GM12891 (cell line): ENCODE measurements at regions not wholly inside any gene's neighbourhood (a gene's known extent, or its start where the extent isn't known, plus 50 kb on each side); places are given as distances from the start of the nearest gene placed in this dataset.

Source experiments
- DNase-seq: peaks from one replicate; pipeline ENCODE4 v3.0.0; 2011; ENCODE audit warnings: low spot score; ENCODE audit not compliant: insufficient read length
- FAIRE-seq: peaks from 2 replicates; lab custom pipeline; 2011; peaks lifted over from hg19 to GRCh38; lab: Jason Lieb, UNC
- PAX5 ChIP-seq: IDR thresholded peaks from 2 replicates; pipeline ENCODE4 v1.6.1; 2011; ENCODE audit warnings: low read length, moderate library complexity, mild to moderate bottlenecking; ENCODE audit not compliant: insufficient read depth, severe bottlenecking
- POLR2A ChIP-seq: IDR thresholded peaks from 2 replicates; pipeline ENCODE4 v1.6.1; 2011; ENCODE audit warnings: low read depth, low read length, control low read depth
- POLR2AphosphoS5 ChIP-seq: IDR thresholded peaks from 2 replicates; pipeline ENCODE4 v1.6.1; 2011; ENCODE audit warnings: low read depth, low read length, control low read depth
- POU2F2 ChIP-seq: IDR thresholded peaks from 2 replicates; pipeline ENCODE4 v1.6.1; 2011; ENCODE audit warnings: low read depth, mild to moderate bottlenecking, control low read depth, low read length, moderate library complexity
- SPI1 ChIP-seq: IDR thresholded peaks from 2 replicates; pipeline ENCODE4 v1.6.1; 2011; ENCODE audit warnings: low read depth, low read length, control low read depth
- TAF1 ChIP-seq: IDR thresholded peaks from 2 replicates; pipeline ENCODE4 v1.6.1; 2011; ENCODE audit warnings: low read depth, low read length, control low read depth

DNA sequence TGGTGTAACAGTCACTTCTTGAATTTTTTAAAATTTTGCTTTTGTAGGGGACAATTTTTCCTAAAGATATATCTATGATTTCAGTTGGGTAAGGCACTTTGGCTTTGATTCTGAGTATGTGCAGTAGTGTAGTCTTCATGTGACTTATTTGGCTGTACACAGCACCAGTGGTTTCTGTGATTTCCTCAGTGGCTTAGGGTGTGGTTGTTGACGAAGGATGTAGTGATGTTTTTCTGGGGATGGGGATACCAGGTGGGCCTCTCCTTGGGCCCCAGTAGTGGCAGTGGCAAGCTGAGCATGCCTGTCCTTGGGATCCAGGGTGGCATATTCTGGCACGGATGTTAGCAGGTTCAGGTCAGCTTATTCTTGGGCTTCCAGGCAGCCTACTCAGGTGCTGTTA is 364.9 kb upstream of the CADM1 start:
- DNase-seq (no peak), FAIRE-seq (no peak)
- no peak for TF ChIP-seq POLR2A
- TF ChIP-seq SPI1: no peak
- TF ChIP-seq POU2F2: no peak
- TF ChIP-seq TAF1: no peak
- TF ChIP-seq PAX5: no peak
- TF ChIP-seq POLR2AphosphoS5: no peak

GRCh38 chr11:115860246-115860645 is 356.0 kb upstream of the CADM1 start:
- no peak for FAIRE-seq
- no peak for TF ChIP-seq SPI1
- TF ChIP-seq TAF1: no peak
- no peak for TF ChIP-seq POLR2A
- TF ChIP-seq PAX5: no peak
- no peak for TF ChIP-seq POU2F2
- TF ChIP-seq POLR2AphosphoS5: no peak
- DNase-seq: no peak

GRCh38 chr11:115848611-115849010 is 344.4 kb upstream of the CADM1 start:
- no peak for FAIRE-seq
- TF ChIP-seq TAF1 (no peak), POLR2AphosphoS5 (no peak), POU2F2 (no peak), PAX5 (no peak), SPI1 (no peak), POLR2A (no peak)
- no peak for DNase-seq

DNA sequence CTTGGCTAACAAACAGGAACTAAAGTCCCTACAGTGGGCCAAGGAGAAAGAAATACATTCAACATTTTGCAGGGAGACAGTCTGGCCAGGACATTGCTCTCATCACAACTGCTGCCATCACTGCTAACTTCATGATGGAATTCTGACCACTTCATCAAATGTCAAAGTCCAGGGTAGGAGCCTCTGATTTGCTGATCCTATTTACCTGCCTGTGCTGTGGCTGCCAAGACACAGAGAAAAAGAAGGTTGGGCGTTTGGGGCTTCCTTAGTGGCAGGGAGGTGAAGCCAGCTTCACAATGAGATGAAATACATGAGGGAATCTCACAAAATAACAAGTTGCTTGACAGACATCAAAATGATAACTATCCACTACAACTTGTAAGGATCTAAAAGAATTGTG is 343.9 kb upstream of the CADM1 start:
- FAIRE-seq: no peak
- TF ChIP-seq SPI1 (no peak), POLR2AphosphoS5 (no peak), PAX5 (no peak), POU2F2 (no peak), TAF1 (no peak), POLR2A (no peak)
- no peak for DNase-seq

- FAIRE-seq (no peak), DNase-seq (no peak)
- TF ChIP-seq TAF1: no peak
- no peak for TF ChIP-seq POU2F2
- no peak for TF ChIP-seq POLR2A
- no peak for TF ChIP-seq POLR2AphosphoS5
- TF ChIP-seq SPI1: no peak
- TF ChIP-seq PAX5: no peak
Observed at GRCh38 chr11:115845872-115846271, 341.7 kb upstream of the CADM1 start.

- FAIRE-seq (no peak), DNase-seq (no peak)
- no peak for TF ChIP-seq POLR2AphosphoS5
- TF ChIP-seq SPI1: no peak
- TF ChIP-seq POLR2A: no peak
- no peak for TF ChIP-seq TAF1
- no peak for TF ChIP-seq PAX5
- no peak for TF ChIP-seq POU2F2
Observed at GRCh38 chr11:115843685-115844084, 339.5 kb upstream of the CADM1 start.

DNA sequence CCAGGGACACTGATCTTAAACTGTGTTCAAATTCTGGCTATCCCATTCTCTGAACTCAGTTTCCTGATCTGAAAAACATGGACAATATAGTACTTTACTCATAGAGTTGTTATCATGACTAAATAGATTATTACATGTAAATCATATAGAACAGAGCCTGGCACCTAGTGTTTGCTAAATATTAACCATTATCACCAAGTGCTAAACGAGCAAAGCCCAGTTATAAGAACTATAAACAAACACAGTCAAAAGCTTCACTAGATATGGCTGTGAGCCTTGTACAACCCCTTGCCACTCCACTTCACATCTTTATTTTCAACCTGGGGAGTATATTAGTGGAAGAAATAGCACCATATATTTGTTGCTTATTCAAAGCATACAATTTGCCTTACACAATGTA is 338.9 kb upstream of the CADM1 start:
- TF ChIP-seq POU2F2: no peak
- no peak for TF ChIP-seq TAF1
- no peak for TF ChIP-seq SPI1
- TF ChIP-seq POLR2AphosphoS5: no peak
- no peak for TF ChIP-seq PAX5
- no peak for TF ChIP-seq POLR2A
- DNase-seq (no peak), FAIRE-seq (no peak)

GRCh38 chr11:115820026-115820425 is 315.8 kb upstream of the CADM1 start:
- no peak for FAIRE-seq
- TF ChIP-seq SPI1: no peak
- TF ChIP-seq POU2F2: no peak
- TF ChIP-seq POLR2A: no peak
- TF ChIP-seq POLR2AphosphoS5: no peak
- no peak for TF ChIP-seq TAF1
- TF ChIP-seq PAX5: no peak
- no peak for DNase-seq

DNA sequence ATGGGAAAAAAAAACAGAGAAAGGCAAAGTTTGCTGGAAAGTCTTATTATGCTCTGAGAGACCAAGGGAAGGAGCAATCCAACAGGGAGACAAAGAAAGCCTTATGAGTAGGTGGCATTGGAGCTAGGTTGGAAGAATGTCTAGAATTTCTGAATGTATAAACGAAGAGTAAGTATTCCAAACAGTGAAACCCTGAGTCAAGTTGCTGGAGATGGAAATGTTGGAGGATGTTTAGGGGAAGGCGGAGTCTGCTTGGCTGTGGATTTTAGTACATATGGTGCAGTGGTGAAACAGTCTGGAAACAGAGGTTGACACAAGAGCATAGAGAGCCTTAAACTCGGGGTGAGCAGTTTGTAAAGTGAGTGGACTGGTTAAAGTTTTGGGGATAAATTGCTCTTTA is 314.8 kb upstream of the CADM1 start:
- TF ChIP-seq POLR2A (no peak), TAF1 (no peak), POLR2AphosphoS5 (no peak), SPI1 (no peak), POU2F2 (no peak), PAX5 (no peak)
- DNase-seq: no peak
- FAIRE-seq: no peak

- no peak for FAIRE-seq
- no peak for DNase-seq
- TF ChIP-seq SPI1 (no peak), POU2F2 (no peak), POLR2A (no peak), POLR2AphosphoS5 (no peak), TAF1 (no peak), PAX5 (no peak)
Observed at GRCh38 chr11:115817844-115818468, 313.7 kb upstream of the CADM1 start.
